Tibial nerve (tissue), 3 donors: ENCODE measurements at regions not wholly inside any gene's neighbourhood (a gene's known extent, or its start where the extent isn't known, plus 50 kb on each side); places are given as distances from the start of the nearest gene placed in this dataset.

Source experiments
- POLR2A ChIP-seq, 2 donors: fragments of 450-650 bp; IDR thresholded peaks; one replicate each; pipeline ENCODE4 v1.6.1; 2017; ENCODE audit warnings: antibody characterized with exemption in 2 of 2, mild to moderate bottlenecking in 2 of 2, moderate library complexity in 2 of 2
- TF ChIP-seq, protein P1 (sequence below), 5 experiments: fragments of 200-600 bp in 3 of 5; fragments of 450-650 bp in 2 of 5; sonication (generic) in 3 of 5; IDR thresholded peaks; one replicate each; pipeline ENCODE4 v1.5.1; 2016 to 2019; ENCODE audit warnings: antibody characterized with exemption in 5 of 5, mild to moderate bottlenecking in 3 of 5, moderate library complexity in 2 of 5

DNA sequence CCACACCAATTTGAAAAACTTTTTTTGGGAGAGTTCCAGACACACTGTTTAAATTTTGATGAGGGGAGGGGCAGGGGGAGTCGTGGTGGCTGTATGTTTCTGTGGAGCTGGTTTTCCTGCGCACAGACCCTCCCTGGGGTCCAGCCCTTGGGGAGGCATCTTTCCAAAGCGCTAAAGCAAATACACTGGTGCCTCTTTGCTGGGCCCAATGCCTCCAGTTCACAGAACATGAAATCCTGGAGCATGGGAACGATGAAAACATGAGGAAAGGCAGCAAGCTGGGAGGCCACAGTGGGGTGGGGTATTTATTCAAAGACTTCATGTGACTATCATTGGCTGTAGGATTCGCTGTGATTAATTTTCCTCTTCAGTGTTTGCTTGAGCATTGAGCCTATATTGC lies 135.3 kb downstream of the CCDC34 start:
- no peak for TF ChIP-seq POLR2A (IDR thresholded peaks at IDR 0.05)
- TF ChIP-seq, protein P1, sequence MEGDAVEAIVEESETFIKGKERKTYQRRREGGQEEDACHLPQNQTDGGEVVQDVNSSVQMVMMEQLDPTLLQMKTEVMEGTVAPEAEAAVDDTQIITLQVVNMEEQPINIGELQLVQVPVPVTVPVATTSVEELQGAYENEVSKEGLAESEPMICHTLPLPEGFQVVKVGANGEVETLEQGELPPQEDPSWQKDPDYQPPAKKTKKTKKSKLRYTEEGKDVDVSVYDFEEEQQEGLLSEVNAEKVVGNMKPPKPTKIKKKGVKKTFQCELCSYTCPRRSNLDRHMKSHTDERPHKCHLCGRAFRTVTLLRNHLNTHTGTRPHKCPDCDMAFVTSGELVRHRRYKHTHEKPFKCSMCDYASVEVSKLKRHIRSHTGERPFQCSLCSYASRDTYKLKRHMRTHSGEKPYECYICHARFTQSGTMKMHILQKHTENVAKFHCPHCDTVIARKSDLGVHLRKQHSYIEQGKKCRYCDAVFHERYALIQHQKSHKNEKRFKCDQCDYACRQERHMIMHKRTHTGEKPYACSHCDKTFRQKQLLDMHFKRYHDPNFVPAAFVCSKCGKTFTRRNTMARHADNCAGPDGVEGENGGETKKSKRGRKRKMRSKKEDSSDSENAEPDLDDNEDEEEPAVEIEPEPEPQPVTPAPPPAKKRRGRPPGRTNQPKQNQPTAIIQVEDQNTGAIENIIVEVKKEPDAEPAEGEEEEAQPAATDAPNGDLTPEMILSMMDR (IDR thresholded peaks at IDR 0.05), result no peak
